ENCODE measurements at regions not wholly inside any gene's neighbourhood (a gene's known extent, or its start where the extent isn't known, plus 50 kb on each side); places are given as distances from the start of the nearest gene placed in this dataset.

GRCh38 chr5:89596821-89597220 is 713.8 kb upstream of the MEF2C start:
- no peak overlapping the region for H3K4me2 ChIP-seq
- 40% methylated on average over 2 of the region's 2 CpGs for WGBS (ENCODE audit: low lambda C conversion rate, missing lambda C conversion rate)

GRCh38 chr5:89595056-89595455 is 712.1 kb upstream of the MEF2C start:
- H3K4me2 ChIP-seq: no peak overlapping the region
- 100% methylated on average over 1 of the region's 1 CpG for WGBS (ENCODE audit: low lambda C conversion rate, missing lambda C conversion rate)

More at GRCh38 chr5:89596821-89597220, 713.8 kb upstream of the MEF2C start:
- Histone ChIP-seq H3K4me1 (ENCODE audit: insufficient read depth) (no peaks in the 10 kb centered on the region), H3K36me3 (replicated peaks; ENCODE audit: insufficient read depth, low read depth) (no peaks in the 10 kb centered on the region), H2AFZ (no peak overlapping the region), H3K79me2 (no peaks in the 10 kb centered on the region), H3K9me3 (ENCODE audit: low read depth) (no peaks in the 10 kb centered on the region), H3K9me2 (replicated peaks; ENCODE audit: insufficient read depth) (no peaks in the 10 kb centered on the region), H3K27me3 (no peaks in the 10 kb centered on the region), H4K20me1 (ENCODE audit: insufficient read depth, poor library complexity, severe bottlenecking) (no peaks in the 10 kb centered on the region), H3K27ac (no peak overlapping the region), H3K4me3 (no peak overlapping the region)
- DNase-seq (ENCODE audit: low spot score): no peak
- TF ChIP-seq EZH2phosphoT487 (IDR thresholded peaks at IDR 0.05; ENCODE audit: low read depth, severe bottlenecking, unreplicated experiment) (no peak), CTCF (IDR thresholded peaks at IDR 0.05; ENCODE audit: poor library complexity) (no peak), EZH2 (IDR thresholded peaks at IDR 0.05; ENCODE audit: borderline replicate concordance) (no peak)

GRCh38 chr5:89584339-89584956 is 701.5 kb upstream of the MEF2C start:
- Histone ChIP-seq H3K27ac (no peak overlapping the region), H2AFZ (no peak overlapping the region), H3K4me2 (no peak overlapping the region)

More at GRCh38 chr5:89595056-89595455, 712.1 kb upstream of the MEF2C start:
- no peak for TF ChIP-seq CTCF (IDR thresholded peaks at IDR 0.05; ENCODE audit: poor library complexity)
- TF ChIP-seq EZH2 (IDR thresholded peaks at IDR 0.05; ENCODE audit: borderline replicate concordance): no peak
- TF ChIP-seq EZH2phosphoT487 (IDR thresholded peaks at IDR 0.05; ENCODE audit: low read depth, severe bottlenecking, unreplicated experiment): no peak
- H3K4me3 ChIP-seq: no peak overlapping the region
- H3K79me2 ChIP-seq: no peaks in the 10 kb centered on the region
- no peak overlapping the region for H2AFZ ChIP-seq
- no peak for DNase-seq (ENCODE audit: low spot score)
- no peaks in the 10 kb centered on the region for H3K9me2 ChIP-seq (replicated peaks; ENCODE audit: insufficient read depth)
- H3K36me3 ChIP-seq (replicated peaks; ENCODE audit: insufficient read depth, low read depth): no peaks in the 10 kb centered on the region
- no peaks in the 10 kb centered on the region for H3K9me3 ChIP-seq (ENCODE audit: low read depth)
- H3K27me3 ChIP-seq: no peaks in the 10 kb centered on the region
- H3K27ac ChIP-seq: no peak overlapping the region
- no peaks in the 10 kb centered on the region for H3K4me1 ChIP-seq (ENCODE audit: insufficient read depth)
- H4K20me1 ChIP-seq (ENCODE audit: insufficient read depth, poor library complexity, severe bottlenecking): no peaks in the 10 kb centered on the region

More at GRCh38 chr5:89584339-89584956, 701.5 kb upstream of the MEF2C start:
- H3K4me3 ChIP-seq: no peak overlapping the region
- no peaks in the 10 kb centered on the region for H4K20me1 ChIP-seq (ENCODE audit: insufficient read depth, poor library complexity, severe bottlenecking)
- WGBS (ENCODE audit: low lambda C conversion rate, missing lambda C conversion rate): 55% methylated on average over 5 of the region's 5 CpGs
- TF ChIP-seq EZH2 (IDR thresholded peaks at IDR 0.05; ENCODE audit: borderline replicate concordance) (no peak), EZH2phosphoT487 (IDR thresholded peaks at IDR 0.05; ENCODE audit: low read depth, severe bottlenecking, unreplicated experiment) (no peak), CTCF (IDR thresholded peaks at IDR 0.05; ENCODE audit: poor library complexity) (no peak)
- H3K9me3 ChIP-seq (ENCODE audit: low read depth): no peaks in the 10 kb centered on the region
- no peaks in the 10 kb centered on the region for H3K4me1 ChIP-seq (ENCODE audit: insufficient read depth)
- H3K27me3 ChIP-seq: no peaks in the 10 kb centered on the region
- no peak for DNase-seq (ENCODE audit: low spot score)
- H3K9me2 ChIP-seq (replicated peaks; ENCODE audit: insufficient read depth): no peaks in the 10 kb centered on the region
- no peaks in the 10 kb centered on the region for H3K36me3 ChIP-seq (replicated peaks; ENCODE audit: insufficient read depth, low read depth)
- H3K79me2 ChIP-seq: no peaks in the 10 kb centered on the region
